Stomach (tissue), 8 donors: ENCODE measurements at regions not wholly inside any gene's neighbourhood (a gene's known extent, or its start where the extent isn't known, plus 50 kb on each side); places are given as distances from the start of the nearest gene placed in this dataset.

Source experiments
- DNase-seq, 2 donors: peaks; one replicate each; pipeline versions ENCODE4 v3.0.0 to v3.0.0-alpha.2; 2013 to 2019
- H3K27ac ChIP-seq, 5 donors: fragments of 200-600 bp in 4 of 5; sonication (generic) in 4 of 5; one replicate each; pipeline ENCODE4 v1.5.1; 2013 to 2019; ENCODE audit warnings: mild to moderate bottlenecking in 1 of 5, moderate library complexity in 1 of 5
- H3K27me3 ChIP-seq, 3 donors: fragments of 200-600 bp; sonication (generic); one replicate each; pipeline ENCODE4 v1.5.1; 2017 to 2019; ENCODE audit warnings: mixed run types in 1 of 3
- H3K36me3 ChIP-seq, 4 donors: fragments of 200-600 bp; sonication (generic); 1 replicate in 3 of 4; 2 replicates in 1 of 4; pipeline ENCODE4 v1.5.1; 2016 to 2019
- H3K4me1 ChIP-seq, 4 donors: fragments of 200-600 bp; sonication (generic); one replicate each; pipeline ENCODE4 v1.5.1; 2016 to 2019
- H3K4me3 ChIP-seq, 4 donors: fragments of 200-600 bp; sonication (generic) in 3 of 4; one replicate each; pipeline ENCODE4 v1.5.1; 2016 to 2019; ENCODE audit warnings: mild to moderate bottlenecking in 1 of 4
- H3K9me3 ChIP-seq, 4 donors: fragments of 200-600 bp; sonication (generic); one replicate each; pipeline ENCODE4 v1.5.1; 2016 to 2019
- EP300 ChIP-seq: sonication (generic); formaldehyde crosslinking; IDR thresholded peaks from one replicate; pipeline ENCODE4 v1.6.1; 2017; ENCODE audit warnings: antibody characterized with exemption
- POLR2A ChIP-seq, 4 donors: fragments of 450-650 bp; IDR thresholded peaks; one replicate each; pipeline ENCODE4 v1.6.1; 2016; ENCODE audit warnings: antibody characterized with exemption in 4 of 4, control low read depth in 2 of 4, mild to moderate bottlenecking in 1 of 4, moderate library complexity in 1 of 4
- POLR2AphosphoS5 ChIP-seq, 3 donors: sonication (generic); formaldehyde crosslinking; IDR thresholded peaks; one replicate each; pipeline ENCODE4 v1.6.1; 2016; ENCODE audit warnings: antibody characterized with exemption in 3 of 3
- WGBS, 5 donors: extraction: QIAGEN DNeasy Blood & Tissue Kit in 3 of 5; methylation state at CpG; one replicate each; pipeline versions ENCODE4 v1.1.5 to v1.1.7; 2013 to 2018; 5-methylcytosine and 5-hydroxymethylcytosine counted together
- intact Hi-C: fragments of 100-400 bp; cut with DNase I; formaldehyde crosslinking; loops from one replicate; pipeline ENCODE4 v1.15.1; 2023; ENCODE audit warnings: low total_unique reads
- TF ChIP-seq, protein P1 (sequence below), 7 experiments: fragments of 450-650 bp in 4 of 7; fragments of 200-600 bp in 3 of 7; sonication (generic) in 3 of 7; IDR thresholded peaks; one replicate each; pipeline ENCODE4 v1.5.1; 2016 to 2019; ENCODE audit warnings: antibody characterized with exemption in 7 of 7, control low read depth in 2 of 7, mild to moderate bottlenecking in 1 of 7
- donor health status: healthy with polysubstance abuse.
- donor health status: Bipolar disorder and iron deficiency.
- donor health status: healthy.

DNA sequence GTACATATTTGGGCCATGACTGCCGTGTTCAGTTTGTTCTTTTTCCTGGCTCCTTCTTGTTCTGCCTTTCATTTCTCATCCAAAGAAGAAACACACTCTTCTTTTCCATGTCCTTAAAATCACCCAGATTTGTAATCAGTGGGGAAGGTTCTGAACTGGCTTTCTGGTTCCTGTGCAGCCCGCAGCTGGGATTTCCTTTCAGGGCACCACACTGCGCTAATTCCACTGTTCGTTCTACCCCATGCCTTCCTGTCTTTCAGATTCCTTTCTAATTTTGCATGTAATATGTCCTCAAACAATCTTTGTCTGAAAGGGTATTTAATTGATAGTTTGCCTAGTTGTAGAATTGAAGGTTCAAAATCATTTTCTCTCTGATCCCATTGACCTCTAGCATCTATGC lies 94.1 kb downstream of the HS1BP3 start:
- Histone ChIP-seq H3K4me3 (no peak overlapping the region), H3K27me3 (no peaks in the 10 kb centered on the region), H3K36me3 (no peaks in the 10 kb centered on the region), H3K9me3 (no peaks in the 10 kb centered on the region), H3K4me1 (peaks cover 0 to under 1% (median under 1%) of the 10 kb centered on the region in 4 donors), H3K27ac (no peak overlapping the region)
- DNase-seq, result no peak
- 69 to 79% (median 73%) methylated on average over 4 of the region's 4 CpGs for WGBS, 5 donors
- TF ChIP-seq POLR2A (IDR thresholded peaks at IDR 0.05) (no peak), EP300 (no peak), POLR2AphosphoS5 (IDR thresholded peaks at IDR 0.05) (no peak)
- TF ChIP-seq, protein P1, sequence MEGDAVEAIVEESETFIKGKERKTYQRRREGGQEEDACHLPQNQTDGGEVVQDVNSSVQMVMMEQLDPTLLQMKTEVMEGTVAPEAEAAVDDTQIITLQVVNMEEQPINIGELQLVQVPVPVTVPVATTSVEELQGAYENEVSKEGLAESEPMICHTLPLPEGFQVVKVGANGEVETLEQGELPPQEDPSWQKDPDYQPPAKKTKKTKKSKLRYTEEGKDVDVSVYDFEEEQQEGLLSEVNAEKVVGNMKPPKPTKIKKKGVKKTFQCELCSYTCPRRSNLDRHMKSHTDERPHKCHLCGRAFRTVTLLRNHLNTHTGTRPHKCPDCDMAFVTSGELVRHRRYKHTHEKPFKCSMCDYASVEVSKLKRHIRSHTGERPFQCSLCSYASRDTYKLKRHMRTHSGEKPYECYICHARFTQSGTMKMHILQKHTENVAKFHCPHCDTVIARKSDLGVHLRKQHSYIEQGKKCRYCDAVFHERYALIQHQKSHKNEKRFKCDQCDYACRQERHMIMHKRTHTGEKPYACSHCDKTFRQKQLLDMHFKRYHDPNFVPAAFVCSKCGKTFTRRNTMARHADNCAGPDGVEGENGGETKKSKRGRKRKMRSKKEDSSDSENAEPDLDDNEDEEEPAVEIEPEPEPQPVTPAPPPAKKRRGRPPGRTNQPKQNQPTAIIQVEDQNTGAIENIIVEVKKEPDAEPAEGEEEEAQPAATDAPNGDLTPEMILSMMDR (IDR thresholded peaks at IDR 0.05), result no peak
- intact Hi-C loops, result no loop called here

DNA sequence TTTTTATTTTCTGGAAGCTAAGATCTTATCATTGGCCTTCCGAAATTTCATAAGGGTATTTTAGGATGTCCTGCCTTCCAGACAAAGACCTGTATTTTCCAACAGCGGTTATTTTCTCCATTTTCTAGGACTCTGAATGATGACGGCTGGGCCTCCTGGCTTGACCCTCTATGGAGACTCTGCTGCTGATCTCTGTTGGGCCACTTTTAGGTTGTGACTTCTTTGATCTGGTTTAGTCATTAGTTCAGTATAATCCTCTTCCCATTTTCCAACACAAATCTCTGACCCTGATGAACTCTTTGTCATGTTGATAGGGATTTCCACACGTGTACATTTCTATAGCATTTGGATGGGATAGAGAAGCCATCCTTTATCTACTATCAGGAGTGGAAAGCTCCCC lies 93.7 kb downstream of the HS1BP3 start:
- no peaks in the 10 kb centered on the region for H3K4me1 ChIP-seq
- TF ChIP-seq, protein P1 (IDR thresholded peaks at IDR 0.05), result no peak
- TF ChIP-seq POLR2A (IDR thresholded peaks at IDR 0.05) (no peak), POLR2AphosphoS5 (IDR thresholded peaks at IDR 0.05) (no peak), EP300 (no peak)
- 87 to 91% (median 88%) methylated on average over 4 of the region's 4 CpGs for WGBS, 5 donors
- H3K9me3 ChIP-seq, result no peaks in the 10 kb centered on the region
- H3K36me3 ChIP-seq, result no peaks in the 10 kb centered on the region
- no peaks in the 10 kb centered on the region for H3K27me3 ChIP-seq
- DNase-seq, result no peak
- intact Hi-C loops, result no loop called here
- H3K27ac ChIP-seq, result no peak overlapping the region
- no peak overlapping the region for H3K4me3 ChIP-seq

DNA sequence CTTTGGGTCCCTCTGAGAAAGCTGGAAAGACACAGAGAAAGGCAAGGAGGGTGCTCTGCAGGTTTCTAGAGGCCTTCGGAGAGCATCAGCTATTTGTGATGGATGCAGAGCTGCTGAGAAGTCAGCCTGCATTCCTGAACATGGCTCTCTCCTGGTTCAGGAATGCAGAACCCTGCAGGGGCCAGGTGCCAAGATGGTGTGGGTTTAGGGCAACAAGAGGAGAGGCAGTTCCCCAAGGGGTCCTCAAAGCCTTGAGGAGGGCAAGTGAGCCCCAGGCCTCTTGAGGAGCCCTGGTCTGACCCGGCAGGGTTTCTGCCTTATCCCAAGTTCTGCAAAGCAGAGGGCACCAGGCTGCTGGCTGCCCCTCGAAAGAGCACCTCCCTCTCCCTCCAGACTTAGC lies 93.3 kb downstream of the HS1BP3 start:
- TF ChIP-seq, protein P1 (IDR thresholded peaks at IDR 0.05), result no peak
- TF ChIP-seq POLR2AphosphoS5 (IDR thresholded peaks at IDR 0.05), result no peak
- TF ChIP-seq POLR2A (IDR thresholded peaks at IDR 0.05), result no peak
- TF ChIP-seq EP300, result no peak
- Histone ChIP-seq H3K27ac (no peak overlapping the region), H3K27me3 (no peaks in the 10 kb centered on the region), H3K36me3 (no peaks in the 10 kb centered on the region), H3K9me3 (no peaks in the 10 kb centered on the region), H3K4me1 (no peaks in the 10 kb centered on the region), H3K4me3 (no peak overlapping the region)
- 91 to 97% (median 92%) methylated on average over 3 of the region's 3 CpGs for WGBS, 5 donors
- no peak for DNase-seq
- intact Hi-C loops, result no loop called here

DNA sequence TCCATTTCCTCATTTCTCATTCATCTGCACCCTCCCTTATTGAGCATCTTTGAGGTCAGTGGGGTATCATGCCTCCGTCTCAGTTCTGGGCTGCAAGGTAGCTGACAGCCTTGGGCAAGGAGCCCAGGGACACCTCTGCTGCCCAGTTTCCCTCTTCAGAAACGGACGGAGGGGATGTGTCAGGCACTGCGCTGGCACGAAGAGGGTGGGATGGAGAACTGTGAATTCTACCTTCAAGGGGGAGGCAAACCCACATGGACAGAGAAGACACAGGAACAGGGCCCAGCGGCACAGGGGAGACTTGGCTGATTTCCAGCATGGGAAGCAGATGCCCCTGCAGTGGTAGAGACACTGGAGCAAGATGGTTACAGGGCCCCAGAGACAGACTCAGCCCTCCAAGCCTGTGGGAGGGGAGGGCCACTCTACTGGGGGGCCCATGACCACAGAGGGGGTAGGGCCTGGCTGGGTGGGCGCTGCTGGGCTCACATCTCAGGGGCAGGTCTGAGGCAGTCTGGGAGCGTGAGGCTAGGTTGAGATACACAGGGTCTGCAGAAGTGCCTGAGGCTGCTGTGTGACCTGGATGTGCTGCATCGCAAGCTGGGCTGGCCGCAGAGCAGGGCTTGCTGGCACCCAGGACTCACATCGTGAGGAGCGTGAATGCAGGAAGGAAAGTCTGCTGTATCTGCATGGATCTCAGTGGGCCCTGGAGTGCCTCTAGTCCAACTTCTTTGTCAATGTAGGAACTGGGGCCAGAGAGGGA lies 92.3 kb downstream of the HS1BP3 start:
- Histone ChIP-seq H3K27me3 (no peaks in the 10 kb centered on the region), H3K4me3 (no peak overlapping the region), H3K27ac (no peak overlapping the region), H3K36me3 (no peaks in the 10 kb centered on the region), H3K4me1 (no peaks in the 10 kb centered on the region), H3K9me3 (no peaks in the 10 kb centered on the region)
- intact Hi-C loops, result no loop called here
- TF ChIP-seq EP300 (no peak), POLR2AphosphoS5 (IDR thresholded peaks at IDR 0.05) (no peak), POLR2A (IDR thresholded peaks at IDR 0.05) (no peak)
- TF ChIP-seq, protein P1 (IDR thresholded peaks at IDR 0.05), result no peak
- WGBS, 5 donors, result 87 to 95% (median 95%) methylated on average over 11 to 12 of the region's 12 CpGs
- no peak for DNase-seq
